Loucy (cell line): ENCODE measurements at regions not wholly inside any gene's neighbourhood (a gene's known extent, or its start where the extent isn't known, plus 50 kb on each side); places are given as distances from the start of the nearest gene placed in this dataset.

ENCODE experiments used
- H2AFZ ChIP-seq: fragments of 200-600 bp; sonication (generic); 2 replicates; pipeline ENCODE4 v1.6.0; 2016; ENCODE audit warnings: antibody characterized with exemption, mild to moderate bottlenecking, low read length, moderate library complexity
- H3F3A ChIP-seq: fragments of 200-600 bp; 2 replicates; pipeline ENCODE4 v1.6.0; 2016; ENCODE audit warnings: antibody characterized with exemption, low read depth, mild to moderate bottlenecking
- H3K27me3 ChIP-seq: fragments of 200-600 bp; sonication (generic); 2 replicates; pipeline ENCODE4 v1.6.1; 2014; ENCODE audit warnings: low read length, mild to moderate bottlenecking; ENCODE audit not compliant: insufficient read depth, poor library complexity, severe bottlenecking
- H3K36me3 ChIP-seq: fragments of 200-600 bp; sonication (generic); 2 replicates; pipeline ENCODE4 v1.6.1; 2016; ENCODE audit warnings: low read length; ENCODE audit not compliant: insufficient read depth
- H3K4me1 ChIP-seq: fragments of 200-600 bp; sonication (generic); 2 replicates; pipeline ENCODE4 v1.5.1; 2014; ENCODE audit warnings: low read length, mild to moderate bottlenecking; ENCODE audit not compliant: insufficient read depth, poor library complexity, severe bottlenecking
- H3K4me2 ChIP-seq: fragments of 200-600 bp; sonication (generic); 2 replicates; pipeline ENCODE4 v1.6.0; 2014; ENCODE audit warnings: antibody characterized with exemption, low read length, low read depth, mild to moderate bottlenecking; ENCODE audit not compliant: poor library complexity, severe bottlenecking
- H3K4me3 ChIP-seq: fragments of 200-600 bp; sonication (generic); 2 replicates; pipeline ENCODE4 v1.5.1; 2014; ENCODE audit warnings: low read length, mild to moderate bottlenecking, mixed read lengths; ENCODE audit not compliant: poor library complexity, severe bottlenecking
- H3K79me2 ChIP-seq: fragments of 200-600 bp; sonication (generic); 2 replicates; pipeline ENCODE4 v1.6.1; 2014; ENCODE audit warnings: low read length; ENCODE audit not compliant: insufficient read depth
- H3K9ac ChIP-seq: fragments of 200-600 bp; sonication (generic); 2 replicates; pipeline ENCODE4 v1.6.0; 2014; ENCODE audit warnings: mild to moderate bottlenecking, low read depth, low read length, moderate library complexity; ENCODE audit not compliant: poor library complexity, severe bottlenecking
- H3K9me2 ChIP-seq: fragments of 200-600 bp; sonication (generic); replicated peaks from 2 replicates; pipeline ENCODE4 v1.6.1; 2016; ENCODE audit warnings: low read depth, low read length, mixed read lengths
- H3K9me3 ChIP-seq: fragments of 200-600 bp; sonication (generic); 2 replicates; pipeline ENCODE4 v1.6.1; 2014; ENCODE audit warnings: mild to moderate bottlenecking, antibody characterized with exemption, low read length, low read depth; ENCODE audit not compliant: insufficient read depth
- H4K20me1 ChIP-seq: fragments of 200-600 bp; sonication (generic); 2 replicates; pipeline ENCODE4 v1.6.0; 2014; ENCODE audit warnings: antibody characterized with exemption, low read length, mild to moderate bottlenecking; ENCODE audit not compliant: insufficient read depth, poor library complexity, severe bottlenecking
- CTCF ChIP-seq: fragments of 200-600 bp; sonication (generic); conservative IDR thresholded peaks from 2 replicates; pipeline ENCODE4 v1.5.1; 2014; ENCODE audit warnings: mild to moderate bottlenecking, antibody characterized with exemption, low read length
- EZH2phosphoT487 ChIP-seq: fragments of 200-600 bp; IDR thresholded peaks from 2 replicates; pipeline ENCODE4 v1.6.1; 2018; ENCODE audit warnings: antibody characterized with exemption, mild to moderate bottlenecking, moderate library complexity, borderline replicate concordance

DNA sequence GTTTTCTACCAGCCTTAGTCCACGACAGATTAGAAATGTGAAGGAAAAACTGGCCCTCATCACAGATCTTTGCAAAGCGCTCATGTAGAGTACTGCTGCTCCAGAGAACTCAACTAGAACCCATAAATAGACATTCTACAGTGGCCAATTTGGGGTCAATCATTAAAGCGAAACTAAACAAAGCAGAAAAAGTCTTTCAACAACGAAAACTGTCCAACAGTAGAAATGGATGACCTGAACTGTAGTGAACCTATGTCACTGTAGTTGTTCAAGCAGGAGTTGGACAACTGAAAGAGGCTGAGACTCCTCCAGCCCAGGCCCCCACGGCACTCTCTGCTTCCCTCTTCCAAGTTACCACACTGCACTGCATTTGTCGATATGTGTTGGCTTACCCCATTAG lies 472.6 kb downstream of the BCAT1 start:
- Histone ChIP-seq H3K4me2 (peak overlapping the region; percentile 29), H3K4me3 (no peak overlapping the region), H3K36me3 (no peaks in the 10 kb centered on the region), H4K20me1 (no peaks in the 10 kb centered on the region), H2AFZ (no peak overlapping the region), H3K9ac (no peak overlapping the region), H3K4me1 (peaks cover 13% of the 10 kb centered on the region), H3K27me3 (no peaks in the 10 kb centered on the region), H3F3A (no peaks in the 10 kb centered on the region), H3K9me3 (no peaks in the 10 kb centered on the region), H3K9me2 (no peaks in the 10 kb centered on the region), H3K79me2 (peaks cover 21% of the 10 kb centered on the region)
- TF ChIP-seq CTCF (no peak), EZH2phosphoT487 (no peak)

GRCh38 chr12:24475337-24475736 lies 473.6 kb downstream of the BCAT1 start:
- H3K9ac ChIP-seq: no peak overlapping the region
- H3K9me3 ChIP-seq: no peaks in the 10 kb centered on the region
- H3K9me2 ChIP-seq: no peaks in the 10 kb centered on the region
- no peaks in the 10 kb centered on the region for H4K20me1 ChIP-seq
- H3K27me3 ChIP-seq: no peaks in the 10 kb centered on the region
- H3F3A ChIP-seq: no peaks in the 10 kb centered on the region
- no peak overlapping the region for H3K4me2 ChIP-seq
- H3K4me3 ChIP-seq: no peak overlapping the region
- no peaks in the 10 kb centered on the region for H3K36me3 ChIP-seq
- TF ChIP-seq CTCF (no peak), EZH2phosphoT487 (no peak)
- H3K79me2 ChIP-seq: peaks cover 26% of the 10 kb centered on the region
- H2AFZ ChIP-seq: no peak overlapping the region
- H3K4me1 ChIP-seq: peaks cover 13% of the 10 kb centered on the region

GRCh38 chr12:24473097-24473496 lies 475.8 kb downstream of the BCAT1 start:
- peaks cover 13% of the 10 kb centered on the region for H3K4me1 ChIP-seq
- no peak overlapping the region for H3K4me2 ChIP-seq
- no peaks in the 10 kb centered on the region for H3K9me2 ChIP-seq
- H3K4me3 ChIP-seq: no peak overlapping the region
- H3F3A ChIP-seq: no peaks in the 10 kb centered on the region
- no peaks in the 10 kb centered on the region for H3K9me3 ChIP-seq
- TF ChIP-seq EZH2phosphoT487 (no peak), CTCF (no peak)
- H3K36me3 ChIP-seq: no peaks in the 10 kb centered on the region
- no peaks in the 10 kb centered on the region for H4K20me1 ChIP-seq
- H3K27me3 ChIP-seq: no peaks in the 10 kb centered on the region
- H3K79me2 ChIP-seq: peaks cover 20% of the 10 kb centered on the region
- no peak overlapping the region for H3K9ac ChIP-seq
- H2AFZ ChIP-seq: no peak overlapping the region
